HEK293 (cell line): ENCODE measurements at regions not wholly inside any gene's neighbourhood (a gene's known extent, or its start where the extent isn't known, plus 50 kb on each side); places are given as distances from the start of the nearest gene placed in this dataset.

Source experiments
- CTCF ChIA-PET: fragments of 350-600 bp; formaldehyde crosslinking; extraction: SDS; loops from one replicate; lab custom pipeline; 2021; ENCODE audit warnings: antibody characterized with exemption; lab: Yijun Ruan, JAX
- POLR2A ChIA-PET: fragments of 300-600 bp; formaldehyde crosslinking; extraction: SDS; loops from one replicate; lab custom pipeline; 2020; ENCODE audit warnings: antibody characterized with exemption, inconsistent platforms; lab: Yijun Ruan, JAX
- H3K27ac ChIP-seq: fragments of 200-500 bp; sonication (Bioruptor generic); 2 replicates; pipeline ENCODE4 v1.5.1; 2014; ENCODE audit warnings: low read depth, low read length, control low read depth, inconsistent platforms; ENCODE audit errors: extremely low read depth
- H3K36me3 ChIP-seq, 2 experiments: fragments of 200-500 bp in 1 of 2; sonication (Bioruptor generic) in 1 of 2; 1 replicate in 1 of 2; 2 replicates in 1 of 2; pipeline ENCODE4 v1.5.1; 2014 to 2017; ENCODE audit warnings: inconsistent platforms in 2 of 2, low read length in 2 of 2; ENCODE audit not compliant: control insufficient read depth in 2 of 2, insufficient read depth in 1 of 2
- H3K4me1 ChIP-seq: fragments of 200-500 bp; sonication (Bioruptor generic); 2 replicates; pipeline ENCODE4 v1.5.1; 2014; ENCODE audit warnings: mild to moderate bottlenecking, low read length, inconsistent platforms; ENCODE audit not compliant: control insufficient read depth, insufficient read depth
- H3K4me3 ChIP-seq: 2 replicates; pipeline ENCODE4 v1.5.1; 2011; ENCODE audit warnings: low read depth, mild to moderate bottlenecking, control low read depth, low read length, moderate library complexity
- H3K9me3 ChIP-seq: fragments of 200-500 bp; sonication (Bioruptor generic); 2 replicates; pipeline ENCODE4 v1.5.1; 2014; ENCODE audit warnings: low read depth, low read length, inconsistent platforms; ENCODE audit not compliant: control insufficient read depth, insufficient read depth
- BCL11A ChIP-seq: fragments of 450-650 bp; formaldehyde crosslinking; IDR thresholded peaks from 2 replicates; pipeline ENCODE4 v1.5.1; 2016; ENCODE audit warnings: low read depth, missing biosample characterization, missing genetic modification characterization
- GLIS1 ChIP-seq: fragments of 450-650 bp; formaldehyde crosslinking; IDR thresholded peaks from 2 replicates; pipeline ENCODE4 v1.5.1; 2016; ENCODE audit warnings: missing biosample characterization, missing genetic modification characterization
- MEIS1 ChIP-seq: sonication (generic); formaldehyde crosslinking; IDR thresholded peaks from 2 replicates; pipeline ENCODE4 v1.8.1; 2022; ENCODE audit warnings: missing genetic modification reagents, mild to moderate bottlenecking, borderline replicate concordance
- SP3 ChIP-seq: fragments of 450-650 bp; formaldehyde crosslinking; IDR thresholded peaks from 2 replicates; pipeline ENCODE4 v1.5.1; 2016; ENCODE audit warnings: missing biosample characterization, missing genetic modification characterization
- ZBTB8A ChIP-seq: fragments of 450-650 bp; formaldehyde crosslinking; IDR thresholded peaks from 2 replicates; pipeline ENCODE4 v1.5.1; 2016; ENCODE audit warnings: missing biosample characterization, missing genetic modification characterization
- ZFP41 ChIP-seq: fragments of 450-650 bp; formaldehyde crosslinking; IDR thresholded peaks from 2 replicates; pipeline ENCODE4 v1.5.1; 2016; ENCODE audit warnings: missing biosample characterization, missing genetic modification characterization, borderline replicate concordance
- ZIC2 ChIP-seq: fragments of 450-650 bp; formaldehyde crosslinking; IDR thresholded peaks from 2 replicates; pipeline ENCODE4 v1.5.1; 2016; ENCODE audit warnings: missing biosample characterization, missing genetic modification characterization
- ZNF146 ChIP-seq: fragments of 450-650 bp; formaldehyde crosslinking; IDR thresholded peaks from 2 replicates; pipeline ENCODE4 v1.5.1; 2016; ENCODE audit warnings: missing biosample characterization, missing genetic modification characterization
- ZNF24 ChIP-seq: fragments of 450-650 bp; formaldehyde crosslinking; IDR thresholded peaks from 2 replicates; pipeline ENCODE4 v1.5.1; 2016; ENCODE audit warnings: missing biosample characterization, missing genetic modification characterization
- ZNF248 ChIP-seq: fragments of 450-650 bp; formaldehyde crosslinking; IDR thresholded peaks from 2 replicates; pipeline ENCODE4 v1.5.1; 2017; ENCODE audit warnings: missing biosample characterization, missing genetic modification characterization
- ZNF48 ChIP-seq: fragments of 450-650 bp; formaldehyde crosslinking; IDR thresholded peaks from 2 replicates; pipeline ENCODE4 v1.5.1; 2016; ENCODE audit warnings: missing biosample characterization, missing genetic modification characterization
- ZNF529 ChIP-seq: fragments of 450-650 bp; formaldehyde crosslinking; IDR thresholded peaks from 2 replicates; pipeline ENCODE4 v1.5.1; 2017; ENCODE audit warnings: missing genetic modification characterization, missing biosample characterization; ENCODE audit not compliant: insufficient replicate concordance
- ZNF558 ChIP-seq: fragments of 450-650 bp; formaldehyde crosslinking; IDR thresholded peaks from 2 replicates; pipeline ENCODE4 v1.5.1; 2016; ENCODE audit warnings: missing biosample characterization, missing genetic modification characterization
- ZNF660 ChIP-seq: fragments of 450-650 bp; IDR thresholded peaks from 2 replicates; pipeline ENCODE4 v1.5.1; 2018; ENCODE audit warnings: missing biosample characterization, mild to moderate bottlenecking, missing genetic modification characterization
- TF ChIP-seq, protein P1 (sequence below): fragments of 450-650 bp; formaldehyde crosslinking; IDR thresholded peaks from 2 replicates; pipeline ENCODE4 v1.5.1; 2017; ENCODE audit warnings: missing biosample characterization, missing genetic modification characterization
- TF ChIP-seq, protein P2 (sequence below): fragments of 450-650 bp; formaldehyde crosslinking; IDR thresholded peaks from 2 replicates; pipeline ENCODE4 v1.5.1; 2016; ENCODE audit warnings: missing biosample characterization, missing genetic modification characterization
- TF ChIP-seq, protein P3 (sequence below): fragments of 450-650 bp; formaldehyde crosslinking; IDR thresholded peaks from 2 replicates; pipeline ENCODE4 v1.5.1; 2017; ENCODE audit warnings: missing biosample characterization, missing genetic modification characterization
- TF ChIP-seq, protein P4 (sequence below): fragments of 450-650 bp; IDR thresholded peaks from 2 replicates; pipeline ENCODE4 v1.5.1; 2018; ENCODE audit warnings: missing biosample characterization, mild to moderate bottlenecking, missing genetic modification characterization
- TF ChIP-seq, protein P5 (sequence below): fragments of 450-650 bp; formaldehyde crosslinking; IDR thresholded peaks from 2 replicates; pipeline ENCODE4 v1.5.1; 2016; ENCODE audit warnings: missing biosample characterization, missing genetic modification characterization
- TF ChIP-seq, protein P6 (sequence below): fragments of 450-650 bp; formaldehyde crosslinking; IDR thresholded peaks from 2 replicates; pipeline ENCODE4 v1.5.1; 2017; ENCODE audit warnings: missing biosample characterization, missing genetic modification characterization

DNA sequence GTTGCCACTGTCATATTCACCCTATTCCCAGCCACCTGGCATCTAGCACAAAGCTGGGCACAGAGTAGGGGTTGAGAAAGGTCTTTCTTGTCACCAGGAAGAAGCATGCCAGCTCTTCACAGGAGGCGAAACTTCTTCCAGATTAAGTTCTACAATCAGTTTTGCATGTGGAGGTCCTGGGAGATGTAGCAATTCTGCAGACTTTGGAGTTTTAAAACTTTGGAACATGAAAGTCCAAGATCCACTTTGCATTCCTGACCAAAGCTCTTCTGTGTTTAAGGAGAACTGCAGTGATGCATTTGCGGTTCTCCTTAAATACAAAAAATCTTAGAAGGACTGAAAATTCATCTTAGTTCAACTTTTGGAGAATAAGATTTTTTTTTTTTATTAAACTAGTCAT is 258.5 kb upstream of the USP24 start:
- Histone ChIP-seq H3K9me3 (no peaks in the 10 kb centered on the region), H3K4me3 (no peak overlapping the region), H3K27ac (no peak overlapping the region), H3K36me3 (no peaks in the 10 kb centered on the region), H3K4me1 (no peaks in the 10 kb centered on the region)
- ChIA-PET POLR2A (no interaction called here), CTCF (interaction anchor here (0.6 to 1.1 kb wide), 2 partner anchors 87 to 106 kb away, joined by 3 to 5 read pairs; no protein-coding TSS in a partner anchor)
- TF ChIP-seq ZNF48 (tag by site-specific recombination) (no peak), ZNF529 (tag by site-specific recombination) (no peak), ZBTB8A (tag by site-specific recombination) (no peak), MEIS1 (CRISPR knock-in tag) (no peak), ZNF660 (tag by site-specific recombination) (no peak), ZNF146 (tag by site-specific recombination) (no peak), SP3 (tag by site-specific recombination) (no peak), ZFP41 (tag by site-specific recombination) (no peak), ZNF248 (tag by site-specific recombination) (no peak)
- TF ChIP-seq, protein P1, sequence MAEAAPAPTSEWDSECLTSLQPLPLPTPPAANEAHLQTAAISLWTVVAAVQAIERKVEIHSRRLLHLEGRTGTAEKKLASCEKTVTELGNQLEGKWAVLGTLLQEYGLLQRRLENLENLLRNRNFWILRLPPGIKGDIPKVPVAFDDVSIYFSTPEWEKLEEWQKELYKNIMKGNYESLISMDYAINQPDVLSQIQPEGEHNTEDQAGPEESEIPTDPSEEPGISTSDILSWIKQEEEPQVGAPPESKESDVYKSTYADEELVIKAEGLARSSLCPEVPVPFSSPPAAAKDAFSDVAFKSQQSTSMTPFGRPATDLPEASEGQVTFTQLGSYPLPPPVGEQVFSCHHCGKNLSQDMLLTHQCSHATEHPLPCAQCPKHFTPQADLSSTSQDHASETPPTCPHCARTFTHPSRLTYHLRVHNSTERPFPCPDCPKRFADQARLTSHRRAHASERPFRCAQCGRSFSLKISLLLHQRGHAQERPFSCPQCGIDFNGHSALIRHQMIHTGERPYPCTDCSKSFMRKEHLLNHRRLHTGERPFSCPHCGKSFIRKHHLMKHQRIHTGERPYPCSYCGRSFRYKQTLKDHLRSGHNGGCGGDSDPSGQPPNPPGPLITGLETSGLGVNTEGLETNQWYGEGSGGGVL: no peak
- TF ChIP-seq, protein P2, sequence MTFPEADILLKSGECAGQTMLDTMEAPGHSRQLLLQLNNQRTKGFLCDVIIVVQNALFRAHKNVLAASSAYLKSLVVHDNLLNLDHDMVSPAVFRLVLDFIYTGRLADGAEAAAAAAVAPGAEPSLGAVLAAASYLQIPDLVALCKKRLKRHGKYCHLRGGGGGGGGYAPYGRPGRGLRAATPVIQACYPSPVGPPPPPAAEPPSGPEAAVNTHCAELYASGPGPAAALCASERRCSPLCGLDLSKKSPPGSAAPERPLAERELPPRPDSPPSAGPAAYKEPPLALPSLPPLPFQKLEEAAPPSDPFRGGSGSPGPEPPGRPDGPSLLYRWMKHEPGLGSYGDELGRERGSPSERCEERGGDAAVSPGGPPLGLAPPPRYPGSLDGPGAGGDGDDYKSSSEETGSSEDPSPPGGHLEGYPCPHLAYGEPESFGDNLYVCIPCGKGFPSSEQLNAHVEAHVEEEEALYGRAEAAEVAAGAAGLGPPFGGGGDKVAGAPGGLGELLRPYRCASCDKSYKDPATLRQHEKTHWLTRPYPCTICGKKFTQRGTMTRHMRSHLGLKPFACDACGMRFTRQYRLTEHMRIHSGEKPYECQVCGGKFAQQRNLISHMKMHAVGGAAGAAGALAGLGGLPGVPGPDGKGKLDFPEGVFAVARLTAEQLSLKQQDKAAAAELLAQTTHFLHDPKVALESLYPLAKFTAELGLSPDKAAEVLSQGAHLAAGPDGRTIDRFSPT (tag by site-specific recombination): no peak

DNA sequence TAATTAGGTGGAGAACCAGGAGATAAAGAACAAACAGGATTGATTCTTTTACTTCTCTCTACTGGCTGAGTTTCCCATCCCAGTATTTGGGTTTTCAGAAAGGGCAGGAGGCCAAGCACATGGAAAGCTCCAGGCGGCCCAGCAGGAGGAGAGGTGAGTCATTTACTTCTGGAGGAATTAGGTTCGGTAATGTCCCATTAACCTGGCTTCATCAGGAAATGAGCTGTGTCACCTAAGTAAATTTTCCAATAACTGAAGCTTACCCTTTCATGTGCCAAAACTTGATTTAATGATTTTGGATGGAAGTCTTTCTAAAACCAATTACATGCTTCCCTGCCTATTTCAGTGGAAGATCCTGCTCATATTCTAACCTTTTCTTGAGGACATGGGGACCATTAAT is 257.6 kb upstream of the USP24 start:
- Histone ChIP-seq H3K9me3 (no peaks in the 10 kb centered on the region), H3K4me3 (no peak overlapping the region), H3K27ac (no peak overlapping the region), H3K36me3 (no peaks in the 10 kb centered on the region), H3K4me1 (no peaks in the 10 kb centered on the region)
- CTCF ChIA-PET: no interaction called here
- POLR2A ChIA-PET: no interaction called here
- TF ChIP-seq, protein P3, sequence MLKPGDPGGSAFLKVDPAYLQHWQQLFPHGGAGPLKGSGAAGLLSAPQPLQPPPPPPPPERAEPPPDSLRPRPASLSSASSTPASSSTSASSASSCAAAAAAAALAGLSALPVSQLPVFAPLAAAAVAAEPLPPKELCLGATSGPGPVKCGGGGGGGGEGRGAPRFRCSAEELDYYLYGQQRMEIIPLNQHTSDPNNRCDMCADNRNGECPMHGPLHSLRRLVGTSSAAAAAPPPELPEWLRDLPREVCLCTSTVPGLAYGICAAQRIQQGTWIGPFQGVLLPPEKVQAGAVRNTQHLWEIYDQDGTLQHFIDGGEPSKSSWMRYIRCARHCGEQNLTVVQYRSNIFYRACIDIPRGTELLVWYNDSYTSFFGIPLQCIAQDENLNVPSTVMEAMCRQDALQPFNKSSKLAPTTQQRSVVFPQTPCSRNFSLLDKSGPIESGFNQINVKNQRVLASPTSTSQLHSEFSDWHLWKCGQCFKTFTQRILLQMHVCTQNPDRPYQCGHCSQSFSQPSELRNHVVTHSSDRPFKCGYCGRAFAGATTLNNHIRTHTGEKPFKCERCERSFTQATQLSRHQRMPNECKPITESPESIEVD (tag by site-specific recombination): 0 out of 2 replicates have a peak, but pooled peaks have one; percentile 13
- TF ChIP-seq, protein P4, sequence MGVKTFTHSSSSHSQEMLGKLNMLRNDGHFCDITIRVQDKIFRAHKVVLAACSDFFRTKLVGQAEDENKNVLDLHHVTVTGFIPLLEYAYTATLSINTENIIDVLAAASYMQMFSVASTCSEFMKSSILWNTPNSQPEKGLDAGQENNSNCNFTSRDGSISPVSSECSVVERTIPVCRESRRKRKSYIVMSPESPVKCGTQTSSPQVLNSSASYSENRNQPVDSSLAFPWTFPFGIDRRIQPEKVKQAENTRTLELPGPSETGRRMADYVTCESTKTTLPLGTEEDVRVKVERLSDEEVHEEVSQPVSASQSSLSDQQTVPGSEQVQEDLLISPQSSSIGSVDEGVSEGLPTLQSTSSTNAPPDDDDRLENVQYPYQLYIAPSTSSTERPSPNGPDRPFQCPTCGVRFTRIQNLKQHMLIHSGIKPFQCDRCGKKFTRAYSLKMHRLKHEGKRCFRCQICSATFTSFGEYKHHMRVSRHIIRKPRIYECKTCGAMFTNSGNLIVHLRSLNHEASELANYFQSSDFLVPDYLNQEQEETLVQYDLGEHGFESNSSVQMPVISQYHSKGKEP (tag by site-specific recombination): no peak
- TF ChIP-seq, protein P5, sequence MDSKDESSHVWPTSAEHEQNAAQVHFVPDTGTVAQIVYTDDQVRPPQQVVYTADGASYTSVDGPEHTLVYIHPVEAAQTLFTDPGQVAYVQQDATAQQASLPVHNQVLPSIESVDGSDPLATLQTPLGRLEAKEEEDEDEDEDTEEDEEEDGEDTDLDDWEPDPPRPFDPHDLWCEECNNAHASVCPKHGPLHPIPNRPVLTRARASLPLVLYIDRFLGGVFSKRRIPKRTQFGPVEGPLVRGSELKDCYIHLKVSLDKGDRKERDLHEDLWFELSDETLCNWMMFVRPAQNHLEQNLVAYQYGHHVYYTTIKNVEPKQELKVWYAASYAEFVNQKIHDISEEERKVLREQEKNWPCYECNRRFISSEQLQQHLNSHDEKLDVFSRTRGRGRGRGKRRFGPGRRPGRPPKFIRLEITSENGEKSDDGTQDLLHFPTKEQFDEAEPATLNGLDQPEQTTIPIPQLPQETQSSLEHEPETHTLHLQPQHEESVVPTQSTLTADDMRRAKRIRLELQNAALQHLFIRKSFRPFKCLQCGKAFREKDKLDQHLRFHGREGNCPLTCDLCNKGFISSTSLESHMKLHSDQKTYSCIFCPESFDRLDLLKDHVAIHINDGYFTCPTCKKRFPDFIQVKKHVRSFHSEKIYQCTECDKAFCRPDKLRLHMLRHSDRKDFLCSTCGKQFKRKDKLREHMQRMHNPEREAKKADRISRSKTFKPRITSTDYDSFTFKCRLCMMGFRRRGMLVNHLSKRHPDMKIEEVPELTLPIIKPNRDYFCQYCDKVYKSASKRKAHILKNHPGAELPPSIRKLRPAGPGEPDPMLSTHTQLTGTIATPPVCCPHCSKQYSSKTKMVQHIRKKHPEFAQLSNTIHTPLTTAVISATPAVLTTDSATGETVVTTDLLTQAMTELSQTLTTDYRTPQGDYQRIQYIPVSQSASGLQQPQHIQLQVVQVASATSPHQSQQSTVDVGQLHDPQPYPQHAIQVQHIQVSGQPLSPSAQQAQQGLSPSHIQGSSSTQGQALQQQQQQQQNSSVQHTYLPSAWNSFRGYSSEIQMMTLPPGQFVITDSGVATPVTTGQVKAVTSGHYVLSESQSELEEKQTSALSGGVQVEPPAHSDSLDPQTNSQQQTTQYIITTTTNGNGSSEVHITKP (tag by site-specific recombination): peak; percentile 48
- no peak for TF ChIP-seq BCL11A (tag by site-specific recombination)
- TF ChIP-seq, protein P6, sequence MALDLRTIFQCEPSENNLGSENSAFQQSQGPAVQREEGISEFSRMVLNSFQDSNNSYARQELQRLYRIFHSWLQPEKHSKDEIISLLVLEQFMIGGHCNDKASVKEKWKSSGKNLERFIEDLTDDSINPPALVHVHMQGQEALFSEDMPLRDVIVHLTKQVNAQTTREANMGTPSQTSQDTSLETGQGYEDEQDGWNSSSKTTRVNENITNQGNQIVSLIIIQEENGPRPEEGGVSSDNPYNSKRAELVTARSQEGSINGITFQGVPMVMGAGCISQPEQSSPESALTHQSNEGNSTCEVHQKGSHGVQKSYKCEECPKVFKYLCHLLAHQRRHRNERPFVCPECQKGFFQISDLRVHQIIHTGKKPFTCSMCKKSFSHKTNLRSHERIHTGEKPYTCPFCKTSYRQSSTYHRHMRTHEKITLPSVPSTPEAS (tag by site-specific recombination): no peak
- TF ChIP-seq GLIS1 (tag by site-specific recombination): peak; percentile 13; the same call in 1 of the 2 replicates
- TF ChIP-seq, protein P2 (tag by site-specific recombination): 0 out of 2 replicates have a peak, but pooled peaks have one; percentile 21
- peak; percentile 44; the same call in 1 of the 2 replicates for TF ChIP-seq ZIC2 (tag by site-specific recombination)
- 0 out of 2 replicates have a peak, but pooled peaks have one; percentile 28 for TF ChIP-seq ZNF24 (tag by site-specific recombination)
- no peak for TF ChIP-seq ZNF558 (tag by site-specific recombination)
